A673 (cell line): ENCODE measurements at regions not wholly inside any gene's neighbourhood (a gene's known extent, or its start where the extent isn't known, plus 50 kb on each side); places are given as distances from the start of the nearest gene placed in this dataset.

Source experiments
- BruUV-seq: library from RNA; stranded (reverse); fragments of 400-500 nt; replicated peaks from 2 replicates; lab custom pipeline; 2021; lab: Mats Ljungman, UMichigan
- CTCF ChIA-PET: fragments of 300-600 bp; sonication (Branson Sonifier 250); formaldehyde crosslinking; loops from one replicate; lab custom pipeline; 2022; ENCODE audit warnings: antibody characterized with exemption; lab: Charles Lee
- POLR2A ChIA-PET: fragments of 300-600 bp; sonication (Branson Sonifier 250); formaldehyde crosslinking; loops from one replicate; lab custom pipeline; 2022; ENCODE audit warnings: antibody characterized with exemption; ENCODE audit not compliant: low non-redundant PET; lab: Charles Lee
- DNase-seq: peaks from one replicate; pipeline ENCODE4 v3.0.0-alpha.2; 2015; ENCODE audit warnings: low spot score
- H3K27ac ChIP-seq: fragments of 200-600 bp; sonication (generic); 2 replicates; pipeline ENCODE4 v1.5.1; 2016; ENCODE audit warnings: mixed run types, low read depth, mild to moderate bottlenecking, mixed read lengths, antibody characterized with exemption, low read length; ENCODE audit not compliant: poor library complexity, severe bottlenecking
- H3K27me3 ChIP-seq: fragments of 200-600 bp; sonication (generic); replicated peaks from 2 replicates; pipeline ENCODE4 v1.6.1; 2017; ENCODE audit warnings: mixed run types, low read depth, mild to moderate bottlenecking, mixed read lengths, antibody characterized with exemption, low read length; ENCODE audit not compliant: insufficient read depth, poor library complexity
- H3K36me3 ChIP-seq: fragments of 200-600 bp; sonication (generic); 2 replicates; pipeline ENCODE4 v1.6.1; 2016; ENCODE audit warnings: mixed run types, mild to moderate bottlenecking, mixed read lengths, antibody characterized with exemption, low read length; ENCODE audit not compliant: insufficient read depth, poor library complexity, severe bottlenecking
- H3K4me1 ChIP-seq: fragments of 200-600 bp; sonication (generic); 2 replicates; pipeline ENCODE4 v1.6.1; 2017; ENCODE audit warnings: mixed run types, mild to moderate bottlenecking, mixed read lengths, antibody characterized with exemption, low read length; ENCODE audit not compliant: insufficient read depth, poor library complexity, severe bottlenecking
- H3K4me3 ChIP-seq: fragments of 200-600 bp; sonication (generic); 2 replicates; pipeline ENCODE4 v1.5.1; 2016; ENCODE audit warnings: low read depth, mixed run types, mild to moderate bottlenecking, mixed read lengths, low read length; ENCODE audit not compliant: poor library complexity, severe bottlenecking
- H3K9me3 ChIP-seq: fragments of 200-600 bp; sonication (generic); 2 replicates; pipeline ENCODE4 v1.6.1; 2016; ENCODE audit warnings: mixed run types, low read depth, mild to moderate bottlenecking, mixed read lengths, antibody characterized with exemption, low read length; ENCODE audit not compliant: poor library complexity, severe bottlenecking
- EZH2 ChIP-seq: fragments of 200-600 bp; sonication (generic); IDR thresholded peaks from 2 replicates; pipeline ENCODE4 v1.6.1; 2017; ENCODE audit warnings: borderline replicate concordance, low read depth, mild to moderate bottlenecking, mixed read lengths, antibody characterized with exemption, low read length; ENCODE audit not compliant: poor library complexity, severe bottlenecking
- intact Hi-C: fragments of 100-400 bp; cut with micrococcal nuclease; formaldehyde crosslinking; loops from one replicate; pipeline ENCODE4 v1.10.0; 2022; ENCODE audit not compliant: unreplicated experiment
- TF ChIP-seq, protein P1 (sequence below): fragments of 300-800, 200-600 bp; sonication (generic); conservative IDR thresholded peaks from 2 replicates; pipeline ENCODE4 v1.5.1; 2017; ENCODE audit warnings: low read depth, mild to moderate bottlenecking, antibody characterized with exemption, low read length, moderate library complexity, mixed read lengths

DNA sequence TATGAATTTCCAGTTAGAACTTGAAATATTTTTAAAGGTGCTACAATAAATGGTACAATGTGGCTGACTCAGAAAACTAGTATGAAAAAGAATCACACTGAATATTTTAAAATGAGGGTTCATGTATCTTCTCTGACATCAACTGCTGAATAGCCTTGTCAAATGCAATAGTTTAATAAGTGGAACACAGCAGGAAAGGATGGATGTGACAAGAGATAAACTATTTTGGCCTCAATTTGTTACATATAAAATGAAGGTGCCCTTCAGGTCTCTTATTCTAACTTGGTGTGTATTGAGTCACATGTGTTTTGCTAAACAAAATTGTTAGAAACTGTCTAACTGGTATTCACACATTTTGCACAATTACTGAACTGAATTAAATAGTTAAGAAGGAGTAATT, 1018.4 kb upstream of the PCDH20 start:
- BruUV-seq = no TSS peak
- no peaks in the 10 kb centered on the region for H3K9me3 ChIP-seq
- no peak overlapping the region for H3K27ac ChIP-seq
- no peak for TF ChIP-seq EZH2
- TF ChIP-seq, protein P1, sequence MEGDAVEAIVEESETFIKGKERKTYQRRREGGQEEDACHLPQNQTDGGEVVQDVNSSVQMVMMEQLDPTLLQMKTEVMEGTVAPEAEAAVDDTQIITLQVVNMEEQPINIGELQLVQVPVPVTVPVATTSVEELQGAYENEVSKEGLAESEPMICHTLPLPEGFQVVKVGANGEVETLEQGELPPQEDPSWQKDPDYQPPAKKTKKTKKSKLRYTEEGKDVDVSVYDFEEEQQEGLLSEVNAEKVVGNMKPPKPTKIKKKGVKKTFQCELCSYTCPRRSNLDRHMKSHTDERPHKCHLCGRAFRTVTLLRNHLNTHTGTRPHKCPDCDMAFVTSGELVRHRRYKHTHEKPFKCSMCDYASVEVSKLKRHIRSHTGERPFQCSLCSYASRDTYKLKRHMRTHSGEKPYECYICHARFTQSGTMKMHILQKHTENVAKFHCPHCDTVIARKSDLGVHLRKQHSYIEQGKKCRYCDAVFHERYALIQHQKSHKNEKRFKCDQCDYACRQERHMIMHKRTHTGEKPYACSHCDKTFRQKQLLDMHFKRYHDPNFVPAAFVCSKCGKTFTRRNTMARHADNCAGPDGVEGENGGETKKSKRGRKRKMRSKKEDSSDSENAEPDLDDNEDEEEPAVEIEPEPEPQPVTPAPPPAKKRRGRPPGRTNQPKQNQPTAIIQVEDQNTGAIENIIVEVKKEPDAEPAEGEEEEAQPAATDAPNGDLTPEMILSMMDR = no peak
- no peaks in the 10 kb centered on the region for H3K27me3 ChIP-seq
- H3K4me3 ChIP-seq = no peak overlapping the region
- H3K36me3 ChIP-seq = no peaks in the 10 kb centered on the region
- H3K4me1 ChIP-seq = no peaks in the 10 kb centered on the region
- intact Hi-C loops = no loop called here
- DNase-seq = no peak
- POLR2A ChIA-PET = no interaction called here
- CTCF ChIA-PET = no interaction called here

GRCh38 chr13:62433660-62434059, 1018.0 kb upstream of the PCDH20 start:
- POLR2A ChIA-PET = no interaction called here
- H3K27ac ChIP-seq = no peak overlapping the region
- no peaks in the 10 kb centered on the region for H3K4me1 ChIP-seq
- no peaks in the 10 kb centered on the region for H3K9me3 ChIP-seq
- no peak for DNase-seq
- intact Hi-C loops = no loop called here
- no peaks in the 10 kb centered on the region for H3K27me3 ChIP-seq
- CTCF ChIA-PET = no interaction called here
- no peak for TF ChIP-seq EZH2
- TF ChIP-seq, protein P1 = no peak
- no peak overlapping the region for H3K4me3 ChIP-seq
- H3K36me3 ChIP-seq = no peaks in the 10 kb centered on the region
- no TSS peak for BruUV-seq

DNA sequence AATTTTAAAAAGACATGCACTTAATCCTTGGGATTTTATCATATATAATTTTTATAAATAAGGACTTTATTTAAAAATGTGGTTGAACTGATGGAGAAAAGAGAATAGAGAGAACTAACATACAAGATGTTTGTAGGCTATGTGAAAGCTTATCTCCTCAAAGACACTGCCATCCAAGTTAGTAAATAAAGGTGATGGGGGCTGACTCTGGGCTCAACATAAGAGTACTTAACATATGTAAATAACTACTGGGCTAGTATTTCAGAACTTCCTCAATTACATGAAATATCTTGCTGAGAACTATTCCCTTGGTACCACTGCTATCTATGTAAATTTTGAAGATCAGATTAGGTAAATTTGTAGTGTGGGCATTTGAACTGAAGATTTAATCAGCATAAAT, 1017.3 kb upstream of the PCDH20 start:
- TF ChIP-seq EZH2 = no peak
- Histone ChIP-seq H3K27me3 (no peaks in the 10 kb centered on the region), H3K4me1 (no peaks in the 10 kb centered on the region), H3K4me3 (no peak overlapping the region), H3K9me3 (no peaks in the 10 kb centered on the region), H3K27ac (no peak overlapping the region), H3K36me3 (no peaks in the 10 kb centered on the region)
- BruUV-seq = no TSS peak
- DNase-seq = no peak
- ChIA-PET CTCF (no interaction called here), POLR2A (no interaction called here)
- intact Hi-C loops = no loop called here

- intact Hi-C loops = no loop called here
- Histone ChIP-seq H3K36me3 (no peaks in the 10 kb centered on the region), H3K9me3 (no peaks in the 10 kb centered on the region), H3K27ac (no peak overlapping the region), H3K27me3 (no peaks in the 10 kb centered on the region), H3K4me3 (no peak overlapping the region), H3K4me1 (no peaks in the 10 kb centered on the region)
- ChIA-PET CTCF (no interaction called here), POLR2A (no interaction called here)
- DNase-seq = no peak
- TF ChIP-seq EZH2 = no peak
- TF ChIP-seq, protein P1 = no peak
- no TSS peak for BruUV-seq
These were observed 1016.6 kb upstream of the PCDH20 start for GRCh38 chr13:62432295-62432694.
